Fibroblast of the aortic adventitia (primary cell): ENCODE measurements at regions not wholly inside any gene's neighbourhood (a gene's known extent, or its start where the extent isn't known, plus 50 kb on each side); places are given as distances from the start of the nearest gene placed in this dataset.

Source experiments
- DNase-seq: peaks from one replicate; pipeline ENCODE4 v3.0.0-alpha.2; 2010; ENCODE audit warnings: low read depth
- H3K4me3 ChIP-seq: 2 replicates; pipeline ENCODE4 v1.5.1; 2011; ENCODE audit warnings: low read depth, mild to moderate bottlenecking, control low read depth, low read length, moderate library complexity
- CTCF ChIP-seq: IDR thresholded peaks from 2 replicates; pipeline ENCODE4 v1.5.1; 2011; ENCODE audit warnings: mild to moderate bottlenecking, low read length, control low read depth, inconsistent platforms; ENCODE audit not compliant: insufficient read depth

- no peak overlapping the region for H3K4me3 ChIP-seq
- no peak for TF ChIP-seq CTCF
- peak; percentile 13 for DNase-seq
Observed at GRCh38 chr5:60403343-60404006, 296.5 kb downstream of the DEPDC1B start.

- DNase-seq, result no peak
- H3K4me3 ChIP-seq, result no peak overlapping the region
Observed at GRCh38 chr5:60402161-60402785, 297.7 kb downstream of the DEPDC1B start.

DNA sequence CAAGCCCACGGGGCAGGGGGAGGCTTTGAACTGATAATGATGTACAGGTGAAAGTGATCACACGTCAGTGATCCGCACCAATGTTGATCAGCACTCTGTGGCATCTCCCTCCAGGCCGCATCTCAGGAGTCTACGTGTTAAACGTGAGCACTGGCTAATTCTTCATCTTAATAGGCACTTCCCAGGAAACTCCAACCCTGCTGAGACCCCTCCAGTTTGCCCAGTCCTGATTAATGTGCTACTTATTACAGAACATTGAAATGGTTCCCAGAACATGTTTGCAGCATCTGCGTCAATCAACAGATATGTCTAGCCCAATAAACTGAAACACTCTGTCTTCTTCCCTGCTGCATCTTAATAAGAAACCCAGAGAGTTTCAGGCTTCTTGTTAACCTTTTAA, 298.4 kb downstream of the DEPDC1B start:
- H3K4me3 ChIP-seq, result no peak overlapping the region
- TF ChIP-seq CTCF, result no peak
- DNase-seq, result no peak

More at GRCh38 chr5:60402161-60402785, 297.7 kb downstream of the DEPDC1B start:
- no peak for TF ChIP-seq CTCF

- no peak for TF ChIP-seq CTCF
- no peak overlapping the region for H3K4me3 ChIP-seq
- DNase-seq, result no peak
Observed at GRCh38 chr5:60399507-60399906, 300.5 kb downstream of the DEPDC1B start.

- DNase-seq, result peak; percentile 9
- H3K4me3 ChIP-seq, result no peak overlapping the region
- no peak for TF ChIP-seq CTCF
Observed at GRCh38 chr5:60395712-60396329, 304.1 kb downstream of the DEPDC1B start.

GRCh38 chr5:60387051-60387440, 312.9 kb downstream of the DEPDC1B start:
- TF ChIP-seq CTCF, result no peak
- no peak overlapping the region for H3K4me3 ChIP-seq
- no peak for DNase-seq
